Mesendoderm (in vitro differentiated cells): ENCODE measurements at regions not wholly inside any gene's neighbourhood (a gene's known extent, or its start where the extent isn't known, plus 50 kb on each side); places are given as distances from the start of the nearest gene placed in this dataset.

ENCODE experiments used
- DNase-seq: peaks from one replicate; pipeline ENCODE4 v3.0.0; 2013
- H2AK5ac ChIP-seq: 2 replicates; pipeline ENCODE4 v1.6.1; 2013; ENCODE audit warnings: low read length, inconsistent platforms
- H2BK120ac ChIP-seq: 2 replicates; pipeline ENCODE4 v1.6.1; 2013; ENCODE audit warnings: low read depth, mild to moderate bottlenecking, low read length, moderate library complexity, mixed read lengths
- H2BK15ac ChIP-seq: replicated peaks from 2 replicates; pipeline ENCODE4 v1.6.1; 2013; ENCODE audit warnings: low read depth, mild to moderate bottlenecking, moderate library complexity
- H2BK5ac ChIP-seq: 2 replicates; pipeline ENCODE4 v1.6.1; 2013; ENCODE audit warnings: low read length, inconsistent platforms
- H3K18ac ChIP-seq: 2 replicates; pipeline ENCODE4 v1.6.1; 2013; ENCODE audit warnings: mild to moderate bottlenecking, low read length, mixed read lengths
- H3K23ac ChIP-seq: one replicate; pipeline ENCODE4 v1.6.1; 2013; ENCODE audit warnings: low read length
- H3K27ac ChIP-seq: 2 replicates; pipeline ENCODE4 v1.5.1; 2013; ENCODE audit warnings: low read depth, mild to moderate bottlenecking, inconsistent platforms, low read length, moderate library complexity
- H3K27me3 ChIP-seq: 2 replicates; pipeline ENCODE4 v1.6.1; 2013; ENCODE audit warnings: low read length, control low read depth, mild to moderate bottlenecking, inconsistent platforms; ENCODE audit not compliant: insufficient read depth, poor library complexity
- H3K36me3 ChIP-seq: 2 replicates; pipeline ENCODE4 v1.6.1; 2013; ENCODE audit warnings: low read length, inconsistent platforms; ENCODE audit not compliant: control insufficient read depth, insufficient read depth
- H3K4ac ChIP-seq: one replicate; pipeline ENCODE4 v1.6.1; 2013; ENCODE audit warnings: low read depth, mild to moderate bottlenecking, low read length, moderate library complexity
- H3K4me1 ChIP-seq: 2 replicates; pipeline ENCODE4 v1.6.1; 2013; ENCODE audit warnings: low read depth, low read length, inconsistent platforms; ENCODE audit not compliant: control insufficient read depth
- H3K4me2 ChIP-seq: 2 replicates; pipeline ENCODE4 v1.6.1; 2013; ENCODE audit warnings: low read length
- H3K4me3 ChIP-seq: 2 replicates; pipeline ENCODE4 v1.5.1; 2013; ENCODE audit warnings: mild to moderate bottlenecking, low read length
- H3K56ac ChIP-seq: one replicate; pipeline ENCODE4 v1.6.1; 2013; ENCODE audit warnings: low read length
- H3K79me1 ChIP-seq: 2 replicates; pipeline ENCODE4 v1.6.1; 2013; ENCODE audit warnings: low read length, inconsistent platforms
- H3K79me2 ChIP-seq: 2 replicates; pipeline ENCODE4 v1.6.1; 2013; ENCODE audit warnings: mild to moderate bottlenecking, low read length; ENCODE audit not compliant: control insufficient read depth, insufficient read depth
- H3K9ac ChIP-seq: 2 replicates; pipeline ENCODE4 v1.6.1; 2013; ENCODE audit warnings: low read length, inconsistent platforms
- H4K5ac ChIP-seq: one replicate; pipeline ENCODE4 v1.6.1; 2013; ENCODE audit warnings: low read length
- H4K8ac ChIP-seq: one replicate; pipeline ENCODE4 v1.6.1; 2013; ENCODE audit warnings: low read depth, mild to moderate bottlenecking, control low read depth, low read length, moderate library complexity
- WGBS: extraction: QIAGEN DNeasy Blood & Tissue Kit; methylation state at CpG from one replicate; pipeline ENCODE4 v1.1.7; 2013; ENCODE audit warnings: low lambda C conversion rate, missing lambda C conversion rate; ENCODE audit not compliant: insufficient coverage; ENCODE audit errors: extremely low coverage; 5-methylcytosine and 5-hydroxymethylcytosine counted together

- no peaks in the 10 kb centered on the region for H3K79me1 ChIP-seq
- WGBS = no CpG with 5 or more reads among the region's 2 CpGs
- H3K27ac ChIP-seq = no peak overlapping the region
- no peak overlapping the region for H2BK5ac ChIP-seq
- no peak for DNase-seq
- H4K8ac ChIP-seq = no peak overlapping the region
- H3K36me3 ChIP-seq = no peaks in the 10 kb centered on the region
- no peak overlapping the region for H3K9ac ChIP-seq
- no peak overlapping the region for H2BK120ac ChIP-seq
- H2BK15ac ChIP-seq = no peak overlapping the region
- H3K56ac ChIP-seq = no peak overlapping the region
- H2AK5ac ChIP-seq = no peak overlapping the region
- H3K23ac ChIP-seq = no peak overlapping the region
- H3K79me2 ChIP-seq = no peaks in the 10 kb centered on the region
- H3K27me3 ChIP-seq = no peaks in the 10 kb centered on the region
- H3K18ac ChIP-seq = no peak overlapping the region
- H3K4me2 ChIP-seq = no peak overlapping the region
- no peak overlapping the region for H3K4ac ChIP-seq
- no peak overlapping the region for H4K5ac ChIP-seq
- H3K4me3 ChIP-seq = no peak overlapping the region
- no peaks in the 10 kb centered on the region for H3K4me1 ChIP-seq
Observed at GRCh38 chr4:136471051-136471450, 1061.2 kb downstream of the PCDH18 start.

GRCh38 chr4:136465691-136466090, 1066.6 kb downstream of the PCDH18 start:
- Histone ChIP-seq H2BK120ac (no peak overlapping the region), H3K4me1 (no peaks in the 10 kb centered on the region), H3K4me3 (no peak overlapping the region), H3K23ac (no peak overlapping the region), H3K4ac (no peak overlapping the region), H4K8ac (no peak overlapping the region), H4K5ac (no peak overlapping the region), H3K27me3 (no peaks in the 10 kb centered on the region), H3K79me1 (no peaks in the 10 kb centered on the region), H3K18ac (no peak overlapping the region), H3K27ac (no peak overlapping the region), H3K4me2 (no peak overlapping the region), H3K9ac (no peak overlapping the region), H3K79me2 (no peaks in the 10 kb centered on the region), H2AK5ac (no peak overlapping the region), H2BK15ac (no peak overlapping the region), H2BK5ac (no peak overlapping the region), H3K56ac (no peak overlapping the region), H3K36me3 (no peaks in the 10 kb centered on the region)
- WGBS = no CpG with 5 or more reads among the region's 1 CpG
- no peak for DNase-seq

- no peaks in the 10 kb centered on the region for H3K79me2 ChIP-seq
- no peak overlapping the region for H4K5ac ChIP-seq
- WGBS = no CpG with 5 or more reads among the region's 1 CpG
- H3K56ac ChIP-seq = no peak overlapping the region
- no peaks in the 10 kb centered on the region for H3K36me3 ChIP-seq
- no peaks in the 10 kb centered on the region for H3K79me1 ChIP-seq
- no peak overlapping the region for H2BK15ac ChIP-seq
- no peak overlapping the region for H3K27ac ChIP-seq
- no peak overlapping the region for H4K8ac ChIP-seq
- H2BK5ac ChIP-seq = no peak overlapping the region
- H3K4ac ChIP-seq = no peak overlapping the region
- H3K4me1 ChIP-seq = no peaks in the 10 kb centered on the region
- H2BK120ac ChIP-seq = no peak overlapping the region
- no peak overlapping the region for H3K9ac ChIP-seq
- H3K4me2 ChIP-seq = no peak overlapping the region
- no peaks in the 10 kb centered on the region for H3K27me3 ChIP-seq
- H3K23ac ChIP-seq = no peak overlapping the region
- H2AK5ac ChIP-seq = no peak overlapping the region
- no peak overlapping the region for H3K4me3 ChIP-seq
- no peak for DNase-seq
- H3K18ac ChIP-seq = no peak overlapping the region
Observed at GRCh38 chr4:136463941-136464340, 1068.4 kb downstream of the PCDH18 start.

- no peaks in the 10 kb centered on the region for H3K79me1 ChIP-seq
- no peak overlapping the region for H3K56ac ChIP-seq
- H3K4me2 ChIP-seq = no peak overlapping the region
- H3K4me3 ChIP-seq = no peak overlapping the region
- H3K9ac ChIP-seq = no peak overlapping the region
- no peaks in the 10 kb centered on the region for H3K27me3 ChIP-seq
- no peak overlapping the region for H2AK5ac ChIP-seq
- H3K18ac ChIP-seq = no peak overlapping the region
- WGBS = no CpG with 5 or more reads among the region's 6 CpGs
- H2BK120ac ChIP-seq = no peak overlapping the region
- H3K4ac ChIP-seq = no peak overlapping the region
- H3K27ac ChIP-seq = no peak overlapping the region
- H3K79me2 ChIP-seq = no peaks in the 10 kb centered on the region
- H2BK15ac ChIP-seq = no peak overlapping the region
- no peaks in the 10 kb centered on the region for H3K36me3 ChIP-seq
- H3K23ac ChIP-seq = no peak overlapping the region
- no peak overlapping the region for H2BK5ac ChIP-seq
- no peak overlapping the region for H4K5ac ChIP-seq
- DNase-seq = no peak
- H4K8ac ChIP-seq = no peak overlapping the region
- no peaks in the 10 kb centered on the region for H3K4me1 ChIP-seq
Observed at GRCh38 chr4:136461533-136461932, 1070.8 kb downstream of the PCDH18 start.

- Histone ChIP-seq H3K23ac (no peak overlapping the region), H3K18ac (no peak overlapping the region), H2AK5ac (no peak overlapping the region), H3K4me3 (no peak overlapping the region), H3K27me3 (no peaks in the 10 kb centered on the region), H3K4me1 (no peaks in the 10 kb centered on the region), H3K9ac (no peak overlapping the region), H4K8ac (no peak overlapping the region), H3K56ac (no peak overlapping the region), H3K4ac (no peak overlapping the region), H2BK15ac (no peak overlapping the region), H3K27ac (no peak overlapping the region), H2BK5ac (no peak overlapping the region), H2BK120ac (no peak overlapping the region), H3K4me2 (no peak overlapping the region), H4K5ac (no peak overlapping the region), H3K79me1 (no peaks in the 10 kb centered on the region), H3K79me2 (no peaks in the 10 kb centered on the region), H3K36me3 (no peaks in the 10 kb centered on the region)
- no CpG with 5 or more reads among the region's 4 CpGs for WGBS
- DNase-seq = no peak
Observed at GRCh38 chr4:136458326-136458725, 1074.0 kb downstream of the PCDH18 start.

- Histone ChIP-seq H3K23ac (no peak overlapping the region), H2AK5ac (no peak overlapping the region), H4K5ac (no peak overlapping the region), H2BK5ac (no peak overlapping the region), H3K4me3 (no peak overlapping the region), H3K4me2 (no peak overlapping the region), H3K79me1 (no peaks in the 10 kb centered on the region), H2BK120ac (no peak overlapping the region), H3K56ac (no peak overlapping the region), H4K8ac (no peak overlapping the region), H3K36me3 (no peaks in the 10 kb centered on the region), H3K4ac (no peak overlapping the region), H3K27me3 (no peaks in the 10 kb centered on the region), H3K79me2 (no peaks in the 10 kb centered on the region), H3K18ac (no peak overlapping the region), H3K27ac (no peak overlapping the region), H2BK15ac (no peak overlapping the region), H3K4me1 (no peaks in the 10 kb centered on the region), H3K9ac (no peak overlapping the region)
- DNase-seq = no peak
- WGBS = no CpG with 5 or more reads among the region's 5 CpGs
Observed at GRCh38 chr4:136457577-136457976, 1074.7 kb downstream of the PCDH18 start.
